ENCODE measurements at regions not wholly inside any gene's neighbourhood (a gene's known extent, or its start where the extent isn't known, plus 50 kb on each side); places are given as distances from the start of the nearest gene placed in this dataset.

GRCh38 chr9:7947577-7947976, 148.0 kb upstream of the DMAC1 start:
- Mint-ChIP-seq H3K4me3 (no peak overlapping the region), H3K36me3 (ENCODE audit: insufficient read depth in 1 of 3, low read depth in 3 of 3) (no peaks in the 10 kb centered on the region), H3K27me3 (ENCODE audit: low read depth) (no peaks in the 10 kb centered on the region), H3K9me3 (no peaks in the 10 kb centered on the region), H3K4me1 (no peaks in the 10 kb centered on the region), H3K27ac (no peak overlapping the region)
- no peak overlapping the region for H4K5ac ChIP-seq (ENCODE audit: insufficient read length, low read depth, low read length)
- H3T11ph ChIP-seq (ENCODE audit: low read length), result no peak overlapping the region
- DNase-seq, result no peak
- no peak overlapping the region for H4K91ac ChIP-seq (ENCODE audit: insufficient read length, low read depth, low read length)
- no peak overlapping the region for H2BK15ac ChIP-seq (ENCODE audit: low read depth, low read length)
- H3K79me2 ChIP-seq (ENCODE audit: insufficient read depth, low read length), result no peaks in the 10 kb centered on the region
- H3K4me1 ChIP-seq (ENCODE audit: insufficient read depth, low read length), result no peaks in the 10 kb centered on the region
- H4K20me1 ChIP-seq (ENCODE audit: control insufficient read depth, insufficient read depth, insufficient read length), result no peaks in the 10 kb centered on the region
- H2BK12ac ChIP-seq (ENCODE audit: insufficient read length, low read depth, low read length), result no peak overlapping the region
- no peaks in the 10 kb centered on the region for H3K27me3 ChIP-seq (ENCODE audit: insufficient read depth, low read length)
- no peak overlapping the region for H3K23ac ChIP-seq (ENCODE audit: insufficient read length, low read depth, low read length)
- H3K23me2 ChIP-seq (ENCODE audit: insufficient read length, low read depth, low read length, poor library complexity, severe bottlenecking), result no peaks in the 10 kb centered on the region
- H3K4ac ChIP-seq (ENCODE audit: low read depth, low read length), result no peak overlapping the region
- no peak for TF ChIP-seq CTCF (conservative IDR thresholded peaks at IDR 0.05)
- no CpG with 5 or more reads among the region's 1 CpG for WGBS (ENCODE audit: extremely low coverage, insufficient read length, low lambda C conversion rate)
- H2BK5ac ChIP-seq (ENCODE audit: insufficient read length, low read length), result no peak overlapping the region
- no peak overlapping the region for H3K14ac ChIP-seq (ENCODE audit: insufficient read depth, low read length)
- H3K4me2 ChIP-seq (ENCODE audit: insufficient read depth, insufficient read length, low read length), result no peak overlapping the region
- H3K9me3 ChIP-seq (ENCODE audit: control insufficient read depth, low read depth, low read length), result no peaks in the 10 kb centered on the region
- no peak overlapping the region for H2AK5ac ChIP-seq (ENCODE audit: insufficient read length, low read length)
- no peak overlapping the region for H3K27ac ChIP-seq (ENCODE audit: insufficient read length, low read depth, low read length)
- no peaks in the 10 kb centered on the region for H3K79me1 ChIP-seq (ENCODE audit: insufficient read depth, low read depth, low read length, poor library complexity, severe bottlenecking)
- no peak overlapping the region for H2BK20ac ChIP-seq (ENCODE audit: low read depth, low read length, poor library complexity, severe bottlenecking)
- no peak overlapping the region for H2BK120ac ChIP-seq (ENCODE audit: low read depth, low read length, poor library complexity, severe bottlenecking)
- no peak overlapping the region for H4K8ac ChIP-seq (replicated peaks; ENCODE audit: insufficient read length, low read depth, low read length)
- H3K18ac ChIP-seq (ENCODE audit: insufficient read length, low read depth, low read length), result no peak overlapping the region
- H2AFZ ChIP-seq (ENCODE audit: low read length), result no peak overlapping the region
- H3K56ac ChIP-seq (ENCODE audit: insufficient read length, low read depth, low read length), result no peak overlapping the region
- no peak overlapping the region for H3K9ac ChIP-seq (ENCODE audit: extremely low read depth, insufficient read length, low read length)

Measured in H9 (cell line).